ENCODE measurements at regions not wholly inside any gene's neighbourhood (a gene's known extent, or its start where the extent isn't known, plus 50 kb on each side); places are given as distances from the start of the nearest gene placed in this dataset.
"Not testable (repeated sequence)": the region's sequence is repeated elsewhere in the genome, so short reads cannot be mapped to it uniquely, and the experiment has no call there.

GRCh38 chr16:66093191-66093590 is 273.3 kb upstream of the CDH5 start:
- Histone ChIP-seq H3K27ac (no peak overlapping the region), H3K9me3 (no peaks in the 10 kb centered on the region), H3K27me3 (no peaks in the 10 kb centered on the region), H3K36me3 (no peaks in the 10 kb centered on the region), H3K4me3 (no peak overlapping the region), H3K4me1 (no peaks in the 10 kb centered on the region)
- intact Hi-C loops (cut with DNase I; ENCODE audit: low total_unique reads): no loop called here
- DNase-seq (ENCODE audit: low spot score in 2 of 2): no peak
- TF ChIP-seq POLR2A (IDR thresholded peaks at IDR 0.05) (no peak), POLR2AphosphoS5 (IDR thresholded peaks at IDR 0.05) (no peak), CTCF (IDR thresholded peaks at IDR 0.05) (no peak)

GRCh38 chr16:66091471-66091891 is 275.0 kb upstream of the CDH5 start:
- Histone ChIP-seq H3K9me3 (no peaks in the 10 kb centered on the region), H3K4me1 (no peaks in the 10 kb centered on the region), H3K36me3 (no peaks in the 10 kb centered on the region), H3K27me3 (no peaks in the 10 kb centered on the region), H3K4me3 (no peak overlapping the region), H3K27ac (peak overlapping the region in 1 of 2 donors; percentile 32)
- TF ChIP-seq POLR2AphosphoS5 (IDR thresholded peaks at IDR 0.05) (no peak), POLR2A (IDR thresholded peaks at IDR 0.05) (no peak)
- DNase-seq (ENCODE audit: low spot score in 2 of 2): no peak
- intact Hi-C loops (cut with DNase I; ENCODE audit: low total_unique reads): no loop called here

- intact Hi-C loops (cut with DNase I; ENCODE audit: low total_unique reads): no loop called here
Measured at GRCh38 chr16:66088681-66089080, 277.8 kb upstream of the CDH5 start.

GRCh38 chr16:66087308-66087707 is 279.2 kb upstream of the CDH5 start:
- Histone ChIP-seq H3K36me3 (no peaks in the 10 kb centered on the region), H3K27me3 (no peaks in the 10 kb centered on the region), H3K9me3 (no peaks in the 10 kb centered on the region), H3K27ac (no peak overlapping the region), H3K4me3 (no peak overlapping the region), H3K4me1 (no peaks in the 10 kb centered on the region)
- no peak for DNase-seq (ENCODE audit: low spot score in 2 of 2)
- no peak for TF ChIP-seq CTCF (IDR thresholded peaks at IDR 0.05)
- no peak for TF ChIP-seq POLR2AphosphoS5 (IDR thresholded peaks at IDR 0.05)
- TF ChIP-seq POLR2A (IDR thresholded peaks at IDR 0.05): no peak
- intact Hi-C loops (cut with DNase I; ENCODE audit: low total_unique reads): no loop called here

More at GRCh38 chr16:66088681-66089080, 277.8 kb upstream of the CDH5 start:
- no peaks in the 10 kb centered on the region for H3K9me3 ChIP-seq
- no peak overlapping the region for H3K27ac ChIP-seq
- no peak overlapping the region for H3K4me3 ChIP-seq
- no peaks in the 10 kb centered on the region for H3K27me3 ChIP-seq
- TF ChIP-seq CTCF (IDR thresholded peaks at IDR 0.05): no peak
- TF ChIP-seq POLR2A (IDR thresholded peaks at IDR 0.05): no peak
- no peak for TF ChIP-seq POLR2AphosphoS5 (IDR thresholded peaks at IDR 0.05)
- H3K36me3 ChIP-seq: no peaks in the 10 kb centered on the region
- no peaks in the 10 kb centered on the region for H3K4me1 ChIP-seq
- DNase-seq (ENCODE audit: low spot score in 2 of 2): no peak

- no peaks in the 10 kb centered on the region for H3K27me3 ChIP-seq
- no peaks in the 10 kb centered on the region for H3K36me3 ChIP-seq
- no peak for DNase-seq (ENCODE audit: low spot score in 2 of 2)
- no peaks in the 10 kb centered on the region for H3K9me3 ChIP-seq
- no peak overlapping the region for H3K27ac ChIP-seq
- H3K4me1 ChIP-seq: no peaks in the 10 kb centered on the region
- TF ChIP-seq POLR2A (IDR thresholded peaks at IDR 0.05) (no peak), CTCF (IDR thresholded peaks at IDR 0.05) (no peak), POLR2AphosphoS5 (IDR thresholded peaks at IDR 0.05) (no peak)
- H3K4me3 ChIP-seq: no peak overlapping the region
- intact Hi-C loops (cut with DNase I; ENCODE audit: low total_unique reads): no loop called here
Measured at GRCh38 chr16:66085651-66086050, 280.8 kb upstream of the CDH5 start.

- intact Hi-C loops (cut with DNase I; ENCODE audit: low total_unique reads); H3K4me1 ChIP-seq; H3K9me3 ChIP-seq; H3K4me3 ChIP-seq; H3K27ac ChIP-seq; DNase-seq (ENCODE audit: low spot score in 2 of 2); H3K36me3 ChIP-seq; H3K27me3 ChIP-seq: not testable (repeated sequence)
Measured at GRCh38 chr16:66084731-66085130, 281.8 kb upstream of the CDH5 start.

All from breast epithelium (tissue), 4 donors.